NCI-H1105 treated with DMSO at 0.1 percent for 48 hours (cell line): ENCODE measurements at regions not wholly inside any gene's neighbourhood (a gene's known extent, or its start where the extent isn't known, plus 50 kb on each side); places are given as distances from the start of the nearest gene placed in this dataset.

Experiments
- DNase-seq: peaks from one replicate; lab custom pipeline; 2025; lab: John Stamatoyannopoulos, UW

GRCh38 chr12:127214186-127214585, 1052.8 kb upstream of the TMEM132C start:
- DNase-seq, result no peak

GRCh38 chr12:127223011-127223410, 1044.0 kb upstream of the TMEM132C start:
- DNase-seq, result no peak

GRCh38 chr12:127223731-127224130, 1043.2 kb upstream of the TMEM132C start:
- no peak for DNase-seq

- no peak for DNase-seq
Observed at GRCh38 chr12:127230843-127231260, 1036.1 kb upstream of the TMEM132C start.

GRCh38 chr12:127231371-127231770, 1035.6 kb upstream of the TMEM132C start:
- no peak for DNase-seq

- DNase-seq, result no peak
Observed at GRCh38 chr12:127233016-127233415, 1034.0 kb upstream of the TMEM132C start.

- DNase-seq, result no peak
Observed at GRCh38 chr12:127235761-127236160, 1031.2 kb upstream of the TMEM132C start.

GRCh38 chr12:127236491-127236890, 1030.5 kb upstream of the TMEM132C start:
- DNase-seq, result no peak

GRCh38 chr12:127237151-127237550, 1029.8 kb upstream of the TMEM132C start:
- DNase-seq, result no peak

GRCh38 chr12:127238107-127238506, 1028.9 kb upstream of the TMEM132C start:
- no peak for DNase-seq

- DNase-seq, result no peak
Observed at GRCh38 chr12:127239781-127240180, 1027.2 kb upstream of the TMEM132C start.

GRCh38 chr12:127240249-127240929, 1026.6 kb upstream of the TMEM132C start:
- peak; percentile 3 for DNase-seq

GRCh38 chr12:127241072-127241817, 1025.7 kb upstream of the TMEM132C start:
- no peak for DNase-seq

GRCh38 chr12:127245009-127245408, 1022.0 kb upstream of the TMEM132C start:
- DNase-seq, result no peak

- DNase-seq, result no peak
Observed at GRCh38 chr12:127245437-127245836, 1021.5 kb upstream of the TMEM132C start.

- DNase-seq, result no peak
Observed at GRCh38 chr12:127247937-127248336, 1019.0 kb upstream of the TMEM132C start.

- no peak for DNase-seq
Observed at GRCh38 chr12:127249428-127249827, 1017.5 kb upstream of the TMEM132C start.

GRCh38 chr12:127253797-127254327, 1013.1 kb upstream of the TMEM132C start:
- no peak for DNase-seq

GRCh38 chr12:127254420-127254955, 1012.5 kb upstream of the TMEM132C start:
- no peak for DNase-seq

GRCh38 chr12:127257366-127257935, 1009.5 kb upstream of the TMEM132C start:
- no peak for DNase-seq

GRCh38 chr12:127260531-127260930, 1006.4 kb upstream of the TMEM132C start:
- DNase-seq, result no peak

GRCh38 chr12:127260999-127261398, 1006.0 kb upstream of the TMEM132C start:
- no peak for DNase-seq

- DNase-seq, result no peak
Observed at GRCh38 chr12:127262615-127263014, 1004.4 kb upstream of the TMEM132C start.
